NCI-H345 treated with DMSO at 0.1 percent for 48 hours (cell line): ENCODE measurements at regions not wholly inside any gene's neighbourhood (a gene's known extent, or its start where the extent isn't known, plus 50 kb on each side); places are given as distances from the start of the nearest gene placed in this dataset.
"Not testable (repeated sequence)": the region's sequence is repeated elsewhere in the genome, so short reads cannot be mapped to it uniquely, and the experiment has no call there.

Experiments
- DNase-seq: peaks from one replicate; lab custom pipeline; 2025; ENCODE audit not compliant: unreplicated experiment; lab: John Stamatoyannopoulos, UW

GRCh38 chr3:24545887-24546286 lies 51.2 kb upstream of the THRB start:
- DNase-seq, result no peak

- DNase-seq, result no peak
Observed at GRCh38 chr3:24548278-24548677, 53.6 kb upstream of the THRB start.

- DNase-seq, result no peak
Observed at GRCh38 chr3:24550588-24550987, 55.9 kb upstream of the THRB start.

- no peak for DNase-seq
Observed at GRCh38 chr3:24551626-24552025, 57.0 kb upstream of the THRB start.

- no peak for DNase-seq
Observed at GRCh38 chr3:24562895-24563294, 68.2 kb upstream of the THRB start.

DNA sequence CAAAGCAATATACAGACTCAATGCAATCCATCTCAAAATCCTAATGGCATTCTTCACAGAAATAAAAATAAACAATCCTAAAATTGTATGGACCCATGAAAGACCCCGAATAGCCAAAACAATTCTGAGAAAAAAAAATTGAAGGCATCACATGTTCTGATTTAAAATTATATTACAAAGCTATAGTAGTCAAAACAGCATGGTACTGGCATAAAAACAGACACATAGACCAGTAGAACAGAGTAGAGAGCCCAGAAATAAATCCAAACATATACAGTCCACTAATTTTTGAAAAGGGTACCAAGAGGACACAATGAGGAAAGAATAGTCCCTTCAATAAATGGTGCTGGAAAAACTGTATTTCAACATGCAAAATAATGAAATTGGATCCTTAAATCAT lies 70.4 kb upstream of the THRB start:
- no peak for DNase-seq

DNA sequence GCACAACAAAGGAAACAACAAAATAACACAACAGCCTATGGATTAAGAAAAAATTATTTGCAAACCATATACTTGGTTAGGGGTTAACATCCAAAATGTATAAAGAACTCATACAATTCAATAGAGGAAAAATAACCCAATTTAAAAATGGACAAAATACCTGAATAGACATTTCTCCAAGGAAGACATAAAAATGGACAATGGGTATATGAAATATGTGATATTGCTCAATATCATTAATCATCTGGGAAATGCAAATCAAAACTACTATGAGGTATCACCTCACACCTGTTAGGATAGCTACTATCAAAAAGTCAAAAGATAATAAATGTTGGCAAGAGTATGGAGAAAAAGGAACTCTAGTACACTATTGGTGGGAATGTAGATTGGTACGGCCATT lies 71.0 kb upstream of the THRB start:
- DNase-seq, result no peak

- DNase-seq, result no peak
Observed at GRCh38 chr3:24566927-24567326, 72.3 kb upstream of the THRB start.

DNA sequence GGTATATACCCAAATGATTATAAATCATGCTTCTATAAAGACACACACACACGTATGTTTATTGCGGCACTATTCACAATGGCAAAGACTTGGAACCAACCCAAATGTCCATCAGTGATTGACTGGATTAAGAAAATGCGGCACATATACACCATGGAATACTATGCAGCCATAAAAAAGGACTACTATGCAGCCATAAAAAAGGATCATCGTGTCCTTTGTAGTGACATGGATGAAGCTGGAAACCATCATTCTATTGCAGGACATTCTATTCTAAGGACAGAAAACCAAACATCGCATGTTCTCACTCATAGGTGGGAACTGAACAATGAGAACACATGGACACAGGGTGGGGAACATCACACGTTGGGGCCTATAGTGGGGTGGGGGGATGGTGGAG lies 77.8 kb upstream of the THRB start:
- DNase-seq, result not testable (repeated sequence)

- no peak for DNase-seq
Observed at GRCh38 chr3:24573576-24573975, 78.9 kb upstream of the THRB start.

- no peak for DNase-seq
Observed at GRCh38 chr3:24578324-24578723, 83.7 kb upstream of the THRB start.

- no peak for DNase-seq
Observed at GRCh38 chr3:24578951-24579421, 84.3 kb upstream of the THRB start.

DNA sequence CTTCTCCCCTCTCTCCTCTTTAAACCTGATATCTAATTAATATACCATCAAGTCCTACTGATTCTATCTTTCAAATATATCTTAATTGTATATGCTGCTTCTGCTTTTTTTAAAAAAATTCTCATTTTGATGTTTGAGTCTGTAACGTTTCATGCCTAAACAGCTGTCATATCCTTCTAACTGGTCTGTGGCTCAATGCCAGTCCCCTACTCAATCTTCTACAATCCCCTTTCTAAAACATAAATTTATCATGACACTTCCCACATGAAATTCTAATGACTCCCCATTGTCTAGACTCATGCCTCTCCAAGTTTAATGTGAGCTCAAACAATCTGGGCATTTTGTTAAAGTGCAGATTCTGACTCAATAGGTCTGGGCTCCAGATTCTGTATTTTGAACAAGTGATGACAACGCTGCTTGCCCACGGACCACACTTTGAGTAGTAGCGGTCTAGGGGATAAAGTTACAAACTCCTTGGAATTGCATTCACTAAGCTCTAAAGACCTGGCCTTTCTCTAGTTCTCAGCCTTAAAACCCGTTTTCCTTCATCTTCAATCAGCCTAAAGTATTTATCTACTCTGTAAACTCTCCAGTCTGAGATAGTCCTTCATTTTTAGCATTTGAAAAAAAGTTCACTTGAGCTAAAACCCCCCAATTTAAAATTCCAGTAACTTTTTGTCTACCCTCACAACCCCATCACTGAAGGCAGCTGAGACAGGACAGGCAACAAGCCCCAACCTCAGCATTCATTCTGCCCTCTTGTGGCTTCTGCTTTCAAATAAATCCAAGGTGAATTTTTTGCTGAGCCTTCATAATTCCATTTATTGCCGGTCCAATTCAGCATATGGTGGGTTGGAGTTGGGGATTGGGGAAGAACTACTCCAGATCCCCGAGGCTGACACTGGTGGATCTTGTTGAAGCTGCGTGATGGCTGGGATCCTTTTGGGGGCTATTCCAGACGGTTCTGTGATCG lies 88.1 kb upstream of the THRB start:
- no peak for DNase-seq

GRCh38 chr3:24586920-24587319 lies 92.3 kb upstream of the THRB start:
- no peak for DNase-seq

DNA sequence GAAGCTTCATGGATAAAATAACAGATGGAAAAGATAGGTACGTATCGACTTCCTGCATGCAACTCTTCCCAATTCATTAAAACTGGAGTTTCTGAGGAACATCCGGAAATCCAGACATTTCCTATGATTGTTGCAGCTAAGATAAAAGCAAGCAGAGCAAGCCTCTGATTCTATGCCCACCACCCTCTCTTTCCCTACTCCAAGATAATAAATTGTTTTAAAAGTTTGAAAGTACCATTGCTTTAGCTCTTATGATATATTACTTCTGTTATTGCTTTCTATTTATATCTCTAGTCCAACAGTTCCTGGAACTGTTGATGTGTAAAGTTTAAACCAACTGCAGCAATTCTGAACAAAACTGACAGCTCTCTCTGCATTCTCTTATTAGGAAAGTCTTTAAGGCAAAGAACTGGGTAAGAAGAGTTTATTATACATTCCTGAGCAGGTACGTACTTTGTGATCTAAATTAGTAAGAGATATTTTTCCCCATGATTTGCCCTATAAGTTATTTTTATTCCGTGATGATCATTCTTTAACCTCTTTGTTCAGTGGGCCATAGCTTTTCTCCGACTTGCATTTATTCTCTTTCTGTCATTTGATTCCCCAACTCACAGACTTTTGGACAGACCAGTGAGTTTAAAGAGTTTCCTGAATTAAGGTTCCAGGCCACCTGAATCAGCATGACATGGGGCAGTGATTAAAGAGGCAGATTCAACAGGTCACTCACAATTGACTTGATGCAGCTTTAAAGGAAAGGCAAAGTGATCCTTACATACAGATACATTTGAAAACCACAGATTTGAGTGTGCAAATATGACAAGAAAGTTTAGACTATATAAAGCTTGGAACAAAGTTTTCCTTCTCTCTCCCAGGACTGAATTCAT lies 94.2 kb upstream of the THRB start:
- no peak for DNase-seq

GRCh38 chr3:24589513-24589851 lies 94.8 kb upstream of the THRB start:
- no peak for DNase-seq

GRCh38 chr3:24589931-24590880 lies 95.6 kb upstream of the THRB start:
- no peak for DNase-seq

DNA sequence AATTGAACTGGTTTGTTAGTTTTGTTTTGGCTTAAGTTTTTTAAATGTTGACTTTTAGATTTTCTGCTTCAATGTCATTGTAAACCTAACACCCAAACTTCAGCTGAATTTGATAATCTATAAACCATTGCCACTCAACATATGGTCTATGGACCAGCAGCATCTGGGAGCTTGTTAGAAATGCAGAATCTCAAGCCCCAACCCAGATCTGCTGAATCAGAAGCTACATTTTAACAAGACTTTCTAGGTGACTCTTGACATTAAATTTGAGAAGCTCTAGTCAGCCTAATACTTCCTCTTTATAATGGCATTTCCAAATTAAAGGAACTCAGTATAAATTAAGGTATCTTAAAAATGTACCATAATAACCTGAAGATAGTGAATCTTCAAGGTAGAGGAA lies 96.5 kb upstream of the THRB start:
- DNase-seq, result no peak

DNA sequence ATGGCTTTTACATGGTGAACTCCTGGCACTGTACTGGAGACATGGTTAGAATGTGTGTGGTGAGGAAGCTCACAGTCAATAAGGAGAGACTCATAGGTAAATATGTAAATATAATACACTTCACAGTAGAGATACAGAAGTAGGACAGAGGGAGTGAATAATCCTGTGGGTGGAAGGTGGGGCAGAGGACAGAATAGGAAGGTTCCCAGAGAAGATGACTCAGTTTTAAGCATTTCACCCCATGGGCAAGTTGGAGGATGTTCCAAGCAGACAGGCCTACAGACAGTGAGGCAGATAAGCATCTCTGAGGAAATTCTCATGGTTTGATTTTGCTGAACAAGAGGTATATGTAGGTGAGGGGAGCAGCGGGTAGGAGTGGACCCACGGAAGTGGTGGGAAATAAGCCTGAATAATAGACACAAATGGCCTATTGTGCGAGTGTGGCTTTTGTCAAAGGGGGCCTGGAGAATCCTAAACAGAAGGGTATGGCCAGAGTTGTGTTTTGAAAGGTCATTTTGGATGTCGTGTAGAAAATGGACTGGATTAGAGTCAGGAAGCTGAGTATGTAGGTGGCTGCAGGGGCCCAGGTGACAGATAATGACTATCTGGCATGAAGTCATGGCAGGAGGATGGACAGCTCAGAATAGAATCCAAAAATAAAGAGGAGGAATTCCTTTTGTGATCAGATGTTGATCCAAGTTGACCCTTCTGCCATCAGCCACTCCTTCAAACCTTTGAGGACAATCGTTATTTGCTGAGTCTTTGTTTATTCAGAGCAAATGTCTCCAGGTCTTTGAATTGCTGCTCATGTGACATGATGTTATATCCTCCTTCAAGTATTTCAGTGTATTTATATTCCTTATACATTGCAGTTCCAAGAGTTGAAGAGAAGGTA lies 97.3 kb upstream of the THRB start:
- no peak for DNase-seq

- no peak for DNase-seq
Observed at GRCh38 chr3:24594161-24594560, 99.5 kb upstream of the THRB start.
